HG03135 (cell line): ENCODE measurements at regions not wholly inside any gene's neighbourhood (a gene's known extent, or its start where the extent isn't known, plus 50 kb on each side); places are given as distances from the start of the nearest gene placed in this dataset.
"Not testable (repeated sequence)": the region's sequence is repeated elsewhere in the genome, so short reads cannot be mapped to it uniquely, and the experiment has no call there.

ENCODE experiments used
- ATAC-seq: cut with Tn5 transposase; IDR thresholded peaks from one replicate; pipeline ENCODE4 v1.9.1; 2021; ENCODE audit warnings: mild to moderate bottlenecking, moderate library complexity; ENCODE audit not compliant: unreplicated experiment

DNA sequence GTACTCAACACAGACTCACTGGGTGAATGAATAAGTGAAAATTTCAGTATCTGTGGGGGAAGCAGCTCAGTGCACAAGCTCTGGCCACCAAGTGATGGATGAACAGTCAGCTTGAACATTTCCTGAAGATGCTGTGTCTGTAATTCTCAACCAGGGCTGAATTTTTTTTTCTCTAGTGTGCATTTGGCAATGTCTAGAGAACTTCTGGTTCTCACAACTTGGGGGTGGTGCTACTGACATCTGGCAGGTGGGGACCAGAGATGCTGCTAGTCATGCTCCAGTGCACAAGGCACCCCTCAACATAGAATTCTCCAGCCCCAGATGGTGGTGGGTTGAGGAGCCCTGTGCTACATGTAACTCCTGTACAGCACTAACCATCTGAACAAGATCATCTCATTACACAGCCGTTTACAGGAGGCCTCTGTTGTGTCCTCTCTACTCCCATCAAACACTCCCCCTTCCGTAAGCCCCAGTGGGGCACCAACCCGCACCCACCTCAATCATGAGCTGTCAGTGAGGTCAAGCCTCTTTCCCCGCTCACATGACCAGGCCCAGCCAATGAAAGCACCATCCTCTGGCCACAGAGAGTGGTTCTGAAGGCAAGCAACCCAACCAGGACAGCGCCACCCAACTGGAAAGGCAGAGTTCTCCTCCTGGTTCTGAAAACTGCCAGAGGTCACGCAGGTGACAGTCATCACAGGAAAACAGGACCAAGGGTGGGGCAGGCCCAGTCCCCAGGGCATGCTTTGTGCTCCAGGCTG lies 103.9 kb upstream of the PMEPA1 start:
- no peak for ATAC-seq

DNA sequence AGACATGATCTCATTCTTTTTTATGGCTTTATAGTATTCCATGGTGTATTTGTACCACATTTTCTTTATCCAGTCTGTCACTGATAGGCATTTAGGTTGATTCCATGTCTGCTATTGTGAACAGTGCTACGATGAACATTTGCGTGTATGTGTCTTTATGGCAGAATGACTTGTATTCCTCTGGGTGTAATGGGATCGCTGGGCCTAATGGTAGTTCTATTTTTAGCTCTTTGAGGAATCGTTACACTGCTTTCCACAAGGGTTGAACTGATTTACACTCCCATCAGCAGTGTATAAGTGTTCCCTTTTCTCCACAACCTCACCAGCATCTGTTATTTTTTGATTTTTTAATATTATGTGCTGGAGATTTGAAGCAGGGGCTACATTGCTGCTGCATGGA lies 102.8 kb upstream of the PMEPA1 start:
- not testable (repeated sequence) for ATAC-seq

GRCh38 chr20:57811374-57812020 lies 101.7 kb upstream of the PMEPA1 start:
- no peak for ATAC-seq

- ATAC-seq: no peak
Measured at GRCh38 chr20:57810511-57811373, 100.9 kb upstream of the PMEPA1 start.

GRCh38 chr20:57809661-57810172 lies 99.9 kb upstream of the PMEPA1 start:
- ATAC-seq: no peak

DNA sequence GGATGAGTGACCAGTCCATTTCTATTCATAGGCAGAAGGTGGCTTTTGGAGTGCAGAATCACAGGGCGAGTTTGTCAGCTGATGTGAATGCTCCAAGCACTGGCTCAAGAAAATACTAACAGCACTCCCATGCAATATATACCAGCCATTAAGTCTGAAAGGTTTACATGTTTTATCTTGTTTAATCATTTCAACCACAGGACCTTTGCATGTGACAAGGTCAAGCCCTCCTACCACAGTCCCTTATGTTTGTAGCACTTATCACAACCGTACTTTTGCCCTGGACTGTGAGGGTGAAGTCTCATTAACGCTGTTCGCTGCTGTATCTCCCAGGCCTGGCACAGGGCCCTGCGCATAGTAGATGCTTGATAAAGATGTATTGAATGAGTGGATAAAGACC lies 99.3 kb upstream of the PMEPA1 start:
- no peak for ATAC-seq

DNA sequence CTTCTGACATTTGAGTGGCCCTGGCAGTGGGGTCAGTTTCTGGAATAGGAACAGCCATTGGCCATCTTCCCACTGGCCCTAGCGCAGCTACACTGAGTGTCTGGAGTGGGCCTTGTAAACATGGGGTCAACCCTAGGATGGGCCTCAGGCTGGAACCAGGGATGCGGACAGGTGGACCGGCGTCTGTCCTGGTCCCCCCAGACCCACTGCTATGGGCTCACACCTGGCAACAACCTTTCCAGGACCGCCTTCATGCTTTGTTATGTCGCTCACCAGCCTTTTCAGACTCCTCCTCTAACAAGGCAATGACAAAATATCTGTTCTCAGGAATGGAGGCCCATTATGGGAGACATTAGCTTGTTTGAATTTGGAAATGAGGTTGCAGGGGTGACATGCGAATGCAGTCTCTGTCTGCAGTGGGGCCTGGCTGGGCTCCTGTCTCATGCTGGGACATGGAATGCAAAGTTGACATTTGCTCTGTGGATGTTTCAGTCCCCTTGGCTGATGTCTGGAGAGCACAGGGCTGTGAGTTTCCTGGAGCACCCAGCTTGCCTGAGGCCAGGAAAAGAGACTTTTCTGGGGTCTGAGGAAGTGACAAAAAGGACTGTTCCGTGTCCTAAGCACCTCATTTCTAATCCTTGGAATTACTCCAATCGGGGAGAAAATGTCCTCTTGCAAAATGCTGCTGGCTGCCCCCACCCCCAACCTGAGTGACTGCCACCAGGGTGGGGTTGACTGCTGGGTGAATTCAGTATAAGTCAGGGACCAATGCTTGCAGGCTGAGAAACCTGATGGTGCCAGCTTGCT lies 98.7 kb upstream of the PMEPA1 start:
- no peak for ATAC-seq

DNA sequence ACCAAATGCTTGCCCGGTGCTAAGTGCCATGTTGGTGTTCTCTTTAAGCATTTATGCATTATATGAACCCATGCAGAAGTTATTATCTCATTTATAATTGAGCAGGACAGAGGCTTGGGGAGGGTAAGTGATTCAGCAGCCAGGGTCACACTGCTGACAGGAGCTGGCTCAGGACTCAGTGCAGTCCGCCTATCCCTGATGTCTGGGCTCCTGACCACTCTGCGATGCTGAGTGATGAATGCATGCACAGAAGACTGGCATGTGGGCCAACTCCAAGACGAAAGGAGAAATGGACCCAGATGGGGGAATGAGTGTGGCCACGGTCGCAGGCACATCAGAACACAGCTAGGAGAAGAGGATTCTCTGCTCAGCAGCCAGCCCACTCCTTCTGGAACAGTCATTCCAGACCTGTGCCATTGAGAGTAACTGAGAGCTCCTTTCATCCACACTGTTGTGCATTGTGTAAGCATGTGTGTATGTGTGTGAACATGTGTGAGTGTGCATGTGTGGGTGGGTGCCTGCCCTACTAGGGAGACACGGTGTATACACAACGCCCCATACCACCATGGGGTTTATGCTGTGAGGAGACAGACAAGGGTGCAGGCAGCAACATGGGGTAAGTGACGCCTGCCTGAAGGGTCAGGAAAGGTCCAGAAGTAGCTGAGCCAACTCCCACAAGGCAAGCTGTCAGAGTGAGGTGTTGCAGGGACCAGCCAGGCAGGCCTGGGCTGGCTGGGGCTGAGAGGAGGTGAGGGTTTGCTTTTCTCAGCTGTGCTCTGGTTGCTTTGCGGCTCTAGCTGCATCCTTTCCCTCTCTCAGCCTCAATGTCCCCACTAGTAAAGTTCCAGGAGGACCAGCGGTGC lies 97.8 kb upstream of the PMEPA1 start:
- ATAC-seq: no peak

DNA sequence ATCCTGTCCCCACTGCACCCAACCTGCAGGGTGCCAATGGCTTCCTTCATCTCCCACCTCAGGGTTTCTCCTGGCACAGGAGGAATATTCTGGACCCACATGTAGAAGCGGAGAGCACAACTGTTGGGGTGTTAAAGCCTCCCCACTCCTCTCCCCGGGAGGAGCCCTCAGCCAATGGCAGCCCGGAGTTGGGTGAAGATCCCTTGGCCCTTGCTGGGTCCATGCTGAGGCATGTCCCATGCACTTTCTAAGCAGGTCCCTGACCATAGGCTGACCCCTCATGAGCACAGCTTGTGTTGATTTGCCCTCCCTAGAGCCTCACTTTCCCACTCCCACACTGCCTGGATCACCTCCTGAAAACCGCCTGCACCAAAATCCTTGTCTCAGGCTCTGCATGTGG lies 97.2 kb upstream of the PMEPA1 start:
- no peak for ATAC-seq

DNA sequence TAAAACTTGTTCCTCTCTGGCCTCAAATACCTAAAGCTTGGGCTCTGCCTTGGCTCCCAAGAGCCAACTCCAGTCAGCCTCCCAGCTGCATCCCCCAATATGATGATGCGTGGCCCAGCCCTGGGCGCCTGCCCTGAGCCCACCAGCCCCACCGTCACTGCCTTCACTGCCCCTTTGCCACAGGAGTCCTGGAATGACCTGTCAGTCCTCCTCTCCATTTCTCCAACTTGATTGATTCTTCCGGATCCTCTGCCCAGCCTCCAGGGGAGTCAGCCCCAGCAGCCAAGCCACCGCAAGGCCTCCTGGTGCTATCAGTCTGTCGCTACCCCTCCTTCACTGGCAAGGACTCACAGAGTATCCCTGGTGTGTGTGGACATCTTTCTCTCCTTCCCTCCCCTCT lies 96.7 kb upstream of the PMEPA1 start:
- ATAC-seq: no peak

GRCh38 chr20:57805747-57806146 lies 95.9 kb upstream of the PMEPA1 start:
- no peak for ATAC-seq

DNA sequence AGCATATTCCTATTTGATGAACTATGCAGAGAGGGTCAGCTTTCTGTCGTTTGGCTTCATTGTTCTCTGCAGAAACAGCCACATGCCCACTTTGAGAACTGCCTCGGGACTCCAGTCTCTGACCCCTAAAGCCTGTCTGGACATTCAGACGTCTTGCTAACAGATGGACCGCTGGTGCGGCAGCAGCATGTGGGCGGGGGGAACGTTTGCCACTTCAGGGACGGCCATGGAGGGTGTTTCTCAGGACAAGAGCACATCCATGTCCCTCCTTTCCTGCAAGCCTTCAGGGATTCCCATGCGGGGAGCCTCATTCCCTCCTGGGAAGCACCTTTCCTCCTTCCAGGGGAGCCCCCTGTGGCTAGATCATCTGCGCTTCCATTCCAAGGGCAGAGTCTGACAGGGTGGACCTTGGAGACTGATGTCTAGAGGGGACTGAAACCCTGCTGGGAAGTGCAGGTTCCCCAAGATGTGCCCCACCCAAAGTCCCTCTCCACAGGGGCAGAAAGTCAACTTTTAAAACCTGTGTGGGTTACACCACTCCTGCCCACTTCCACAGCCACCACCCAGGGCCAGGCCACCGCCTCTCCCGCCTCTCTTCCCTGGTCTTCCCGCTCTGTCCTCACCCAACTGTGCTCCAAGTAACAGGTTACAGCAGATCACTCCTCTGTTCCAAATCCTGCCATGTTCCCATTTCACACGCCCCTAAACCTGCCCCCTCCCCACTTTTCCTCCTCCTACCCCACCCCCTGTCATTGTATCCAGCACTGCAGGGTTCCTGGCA lies 94.8 kb upstream of the PMEPA1 start:
- ATAC-seq: no peak

DNA sequence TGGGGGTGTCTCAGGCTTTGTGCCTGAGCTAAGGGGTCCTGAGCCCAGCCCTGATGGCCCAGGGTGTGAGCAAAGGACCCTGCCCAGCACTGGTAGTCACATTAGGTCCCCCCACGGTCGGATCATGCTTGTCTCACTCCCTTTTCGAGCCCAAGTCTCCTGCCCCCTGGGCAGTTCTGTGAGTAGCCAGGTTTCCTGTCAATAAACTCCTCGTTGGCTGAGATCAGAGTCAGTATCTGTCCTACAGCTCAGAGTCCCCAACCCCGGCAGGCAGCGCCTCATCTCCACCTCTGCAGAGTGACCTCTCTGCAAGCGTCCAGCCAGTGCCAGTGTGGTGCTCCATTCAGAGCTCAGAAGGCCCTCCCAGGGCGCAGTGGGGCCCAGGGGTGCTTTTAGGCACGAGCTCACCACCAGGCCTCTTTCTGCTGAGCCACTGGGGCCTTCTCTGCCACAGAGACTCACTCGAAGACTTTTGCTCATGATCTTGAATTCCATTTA lies 93.7 kb upstream of the PMEPA1 start:
- ATAC-seq: no peak

DNA sequence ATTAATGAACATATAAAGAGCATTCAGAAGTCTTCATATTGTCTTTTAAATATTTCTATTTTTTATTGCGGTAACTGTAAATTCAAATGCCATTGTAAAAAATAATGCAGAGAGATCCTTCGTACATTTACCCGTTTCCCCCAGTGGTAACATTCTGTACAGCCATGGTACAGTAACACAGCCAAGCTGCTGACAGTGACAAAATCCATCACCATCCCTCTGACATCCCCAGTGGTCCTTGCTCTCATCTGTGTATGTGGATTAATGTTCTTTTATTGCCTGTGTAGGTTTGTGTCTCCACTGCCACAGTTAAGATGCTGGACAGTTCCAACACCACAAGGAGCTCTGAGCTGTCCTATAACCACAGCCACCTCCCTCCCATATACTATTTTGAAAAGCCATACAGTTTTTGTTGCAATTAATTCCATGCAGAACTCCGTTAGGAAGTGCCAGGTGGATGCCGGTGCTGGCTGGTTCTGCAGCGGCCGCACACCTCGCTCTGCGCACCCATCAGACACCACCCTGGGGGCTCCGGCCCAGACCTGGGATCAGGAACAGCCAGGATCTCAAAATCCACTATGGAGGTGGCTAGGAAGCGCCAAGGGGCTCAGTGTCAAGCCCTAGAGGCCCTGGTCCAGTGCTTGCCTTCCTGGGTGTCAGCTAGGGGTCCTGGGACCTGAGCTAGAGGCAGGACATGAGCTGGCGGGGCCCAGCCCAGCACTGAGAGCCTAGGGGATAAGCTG lies 93.1 kb upstream of the PMEPA1 start:
- no peak for ATAC-seq

DNA sequence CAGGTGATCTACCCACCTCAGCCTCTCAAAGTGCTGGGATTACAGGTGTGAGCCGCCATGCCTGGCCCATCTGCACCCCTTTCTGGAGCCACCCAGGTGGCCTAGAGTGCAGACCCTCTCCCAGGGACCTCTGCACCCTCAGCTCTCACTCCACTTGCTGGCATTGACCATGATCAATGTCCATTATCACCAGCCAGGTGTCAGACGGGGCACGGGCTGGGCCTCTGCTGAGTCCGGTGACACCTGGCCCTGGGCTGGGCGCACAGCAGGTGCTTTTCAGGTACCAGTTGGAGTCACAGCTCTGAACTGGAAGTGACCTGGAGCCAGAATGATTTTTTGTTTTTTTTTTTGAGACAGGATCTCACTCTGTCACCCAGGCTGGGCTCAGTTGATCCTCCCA lies 91.8 kb upstream of the PMEPA1 start:
- no peak for ATAC-seq

DNA sequence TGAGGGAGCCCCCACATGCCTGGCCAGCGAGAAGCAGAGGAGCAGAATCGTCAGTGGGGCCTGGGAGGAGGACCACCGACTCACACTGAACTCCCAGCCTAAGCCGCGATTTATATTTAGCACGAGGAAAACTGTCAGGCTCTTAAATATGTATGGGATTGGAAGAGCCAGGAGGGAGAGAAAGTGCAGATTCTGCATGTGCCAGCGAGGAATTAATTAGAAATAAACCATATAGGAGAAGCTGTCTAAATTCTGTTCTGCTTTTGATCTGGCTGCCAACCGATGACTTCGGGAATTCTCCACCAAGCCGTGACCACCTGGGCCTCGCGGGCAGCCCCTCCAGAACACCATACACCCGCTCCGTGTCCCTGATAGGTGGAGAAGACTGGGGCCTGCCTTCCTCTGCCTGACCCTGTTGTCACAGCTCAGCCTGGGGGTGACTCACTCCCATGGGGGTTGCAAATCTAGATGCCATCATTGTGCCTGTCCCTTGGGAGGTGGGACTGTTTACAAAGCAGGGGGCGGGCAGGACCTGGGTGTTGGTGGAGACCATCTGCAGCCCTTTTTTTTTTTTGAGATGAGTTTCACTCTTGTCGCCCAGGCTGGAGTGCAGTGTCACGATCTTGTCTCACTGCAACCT lies 91.1 kb upstream of the PMEPA1 start:
- ATAC-seq: no peak

GRCh38 chr20:57797401-57797800 lies 87.6 kb upstream of the PMEPA1 start:
- ATAC-seq: no peak
